IMR-90 (cell line): ENCODE measurements at regions not wholly inside any gene's neighbourhood (a gene's known extent, or its start where the extent isn't known, plus 50 kb on each side); places are given as distances from the start of the nearest gene placed in this dataset.
"Not testable (repeated sequence)": the region's sequence is repeated elsewhere in the genome, so short reads cannot be mapped to it uniquely, and the experiment has no call there.

ENCODE experiments used
- FOS ChIP-seq: fragments of 150-350 bp; IDR thresholded peaks from 2 replicates; pipeline ENCODE4 v1.6.1; 2016; ENCODE audit warnings: low read depth, low read length
- POLR2A ChIP-seq: IDR thresholded peaks from 2 replicates; pipeline ENCODE4 v1.6.1; 2012; ENCODE audit warnings: mild to moderate bottlenecking, low read depth, low read length
- RFX5 ChIP-seq: IDR thresholded peaks from 2 replicates; pipeline ENCODE4 v1.8.0; 2012; ENCODE audit warnings: low read depth, mild to moderate bottlenecking, low read length, moderate library complexity
- SMC3 ChIP-seq: fragments of 150-350 bp; IDR thresholded peaks from 2 replicates; pipeline ENCODE4 v1.6.1; 2016; ENCODE audit warnings: low read depth, mild to moderate bottlenecking, antibody characterized with exemption, low read length, moderate library complexity
- USF2 ChIP-seq: fragments of 150-350 bp; IDR thresholded peaks from 2 replicates; pipeline ENCODE4 v1.6.1; 2017; ENCODE audit warnings: mild to moderate bottlenecking, antibody characterized with exemption, low read length, low read depth
- TF ChIP-seq, protein P1 (sequence below): conservative IDR thresholded peaks from 2 replicates; pipeline ENCODE4 v1.5.1; 2012; ENCODE audit warnings: mild to moderate bottlenecking, low read depth, low read length, improper control_type of control experiment

- not testable (repeated sequence) for TF ChIP-seq SMC3, POLR2A, RFX5, FOS, USF2
- TF ChIP-seq, protein P1, sequence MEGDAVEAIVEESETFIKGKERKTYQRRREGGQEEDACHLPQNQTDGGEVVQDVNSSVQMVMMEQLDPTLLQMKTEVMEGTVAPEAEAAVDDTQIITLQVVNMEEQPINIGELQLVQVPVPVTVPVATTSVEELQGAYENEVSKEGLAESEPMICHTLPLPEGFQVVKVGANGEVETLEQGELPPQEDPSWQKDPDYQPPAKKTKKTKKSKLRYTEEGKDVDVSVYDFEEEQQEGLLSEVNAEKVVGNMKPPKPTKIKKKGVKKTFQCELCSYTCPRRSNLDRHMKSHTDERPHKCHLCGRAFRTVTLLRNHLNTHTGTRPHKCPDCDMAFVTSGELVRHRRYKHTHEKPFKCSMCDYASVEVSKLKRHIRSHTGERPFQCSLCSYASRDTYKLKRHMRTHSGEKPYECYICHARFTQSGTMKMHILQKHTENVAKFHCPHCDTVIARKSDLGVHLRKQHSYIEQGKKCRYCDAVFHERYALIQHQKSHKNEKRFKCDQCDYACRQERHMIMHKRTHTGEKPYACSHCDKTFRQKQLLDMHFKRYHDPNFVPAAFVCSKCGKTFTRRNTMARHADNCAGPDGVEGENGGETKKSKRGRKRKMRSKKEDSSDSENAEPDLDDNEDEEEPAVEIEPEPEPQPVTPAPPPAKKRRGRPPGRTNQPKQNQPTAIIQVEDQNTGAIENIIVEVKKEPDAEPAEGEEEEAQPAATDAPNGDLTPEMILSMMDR: not testable (repeated sequence)
These were observed 1024.9 kb downstream of the PRIM2 start for GRCh38 chr6:58342287-58342686.
